HL-60 (cell line): ENCODE measurements at regions not wholly inside any gene's neighbourhood (a gene's known extent, or its start where the extent isn't known, plus 50 kb on each side); places are given as distances from the start of the nearest gene placed in this dataset.

Experiments used
- DNase-seq, 2 experiments: peaks; one replicate each; pipeline ENCODE4 v3.0.0-alpha.2; 2010 to 2020; ENCODE audit warnings: low read depth in 1 of 2, low spot score in 1 of 2
- H3K27ac ChIP-seq: fragments of 250-450 bp; sonication (Bioruptor Pico); replicated peaks from 2 replicates; pipeline ENCODE4 v1.5.1; 2020; ENCODE audit warnings: mild to moderate bottlenecking, moderate library complexity
- H3K27me3 ChIP-seq: fragments of 250-450 bp; sonication (Bioruptor Pico); 2 replicates; pipeline ENCODE4 v1.5.1; 2021; ENCODE audit warnings: mild to moderate bottlenecking, moderate library complexity; ENCODE audit not compliant: insufficient read depth, poor library complexity, severe bottlenecking
- H3K4me3 ChIP-seq: replicated peaks from 2 replicates; pipeline ENCODE4 v1.5.1; 2011; ENCODE audit warnings: mild to moderate bottlenecking, control low read depth, low read length; ENCODE audit not compliant: insufficient read depth
- GABPA ChIP-seq: IDR thresholded peaks from 2 replicates; pipeline ENCODE4 v1.6.1; 2012; ENCODE audit warnings: low read depth
- SPI1 ChIP-seq: IDR thresholded peaks from 2 replicates; pipeline ENCODE4 v1.6.1; 2012; ENCODE audit warnings: low read depth, mild to moderate bottlenecking, borderline replicate concordance

DNA sequence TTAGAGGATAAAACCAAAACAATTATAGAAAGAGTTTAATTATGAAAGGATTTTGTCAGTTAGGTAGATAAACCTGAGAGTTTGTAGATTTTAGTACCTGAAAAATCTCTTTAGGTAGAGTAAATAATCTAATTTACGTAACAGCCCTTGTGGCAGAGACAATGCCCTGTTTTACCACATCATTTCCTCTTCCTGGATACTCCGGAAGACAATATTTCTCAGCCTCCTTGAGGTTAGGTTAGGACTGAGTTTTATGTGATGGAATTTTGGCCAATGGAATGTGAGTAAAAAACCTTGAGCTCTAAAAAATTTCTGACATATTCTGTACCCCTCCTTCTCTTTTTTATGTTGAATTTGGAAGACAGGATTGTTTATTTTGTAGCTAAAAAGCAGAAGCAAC is 50.7 kb upstream of the TPRG1 start:
- Histone ChIP-seq H3K27ac (no peak overlapping the region), H3K27me3 (no peaks in the 10 kb centered on the region), H3K4me3 (no peak overlapping the region)
- TF ChIP-seq SPI1 (no peak), GABPA (peak; percentile 68)
- peak; percentile 13 to 16 for DNase-seq
